HG03196 (cell line): ENCODE measurements at regions not wholly inside any gene's neighbourhood (a gene's known extent, or its start where the extent isn't known, plus 50 kb on each side); places are given as distances from the start of the nearest gene placed in this dataset.

Experiments
- ATAC-seq: cut with Tn5 transposase; IDR thresholded peaks from one replicate; pipeline ENCODE4 v1.9.1; 2021; ENCODE audit not compliant: unreplicated experiment

DNA sequence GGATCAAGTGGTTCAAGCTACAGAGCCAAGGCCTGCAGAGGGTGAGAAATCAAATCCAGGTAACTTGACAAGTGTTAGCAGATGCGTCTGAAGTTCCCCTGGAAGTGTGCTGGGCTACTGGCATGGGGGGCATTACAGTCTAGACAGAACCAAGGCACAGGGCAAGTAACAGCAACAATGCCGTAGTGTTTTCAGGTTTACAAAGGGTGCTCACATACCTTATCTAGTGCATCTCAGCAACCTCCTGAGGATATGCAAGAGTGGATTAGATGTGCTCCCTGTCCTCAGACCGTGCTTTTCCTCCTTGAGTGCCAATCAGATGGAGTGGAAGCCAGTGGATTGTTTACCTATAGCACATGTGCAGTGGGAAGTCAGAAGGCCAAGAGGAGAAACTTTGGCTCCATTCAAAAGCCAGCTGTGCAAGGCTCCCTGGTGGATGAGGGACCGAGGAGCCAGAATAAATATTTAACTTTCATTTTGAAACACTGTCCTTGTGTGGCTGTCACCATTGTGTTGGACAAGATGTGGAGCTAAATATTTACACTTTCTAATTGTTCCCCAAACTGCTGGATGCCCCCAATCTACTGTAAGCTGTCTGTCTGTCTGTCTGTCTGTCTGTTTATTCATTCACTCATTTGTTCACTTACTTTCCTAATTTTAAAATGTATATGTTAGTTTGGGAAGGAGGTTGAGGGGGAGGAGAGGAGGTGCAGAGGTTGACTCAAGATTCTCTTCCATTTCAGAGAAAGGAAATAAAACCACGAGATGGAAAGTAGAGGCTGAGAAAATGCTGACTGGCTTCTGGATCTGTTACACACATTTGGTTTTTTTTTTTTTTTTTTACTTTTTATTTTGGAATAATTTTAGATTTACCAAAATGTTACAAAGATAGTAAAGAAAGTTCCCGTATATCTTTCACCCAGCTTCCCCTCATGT is 184.0 kb upstream of the PARP11 start:
- no peak for ATAC-seq

DNA sequence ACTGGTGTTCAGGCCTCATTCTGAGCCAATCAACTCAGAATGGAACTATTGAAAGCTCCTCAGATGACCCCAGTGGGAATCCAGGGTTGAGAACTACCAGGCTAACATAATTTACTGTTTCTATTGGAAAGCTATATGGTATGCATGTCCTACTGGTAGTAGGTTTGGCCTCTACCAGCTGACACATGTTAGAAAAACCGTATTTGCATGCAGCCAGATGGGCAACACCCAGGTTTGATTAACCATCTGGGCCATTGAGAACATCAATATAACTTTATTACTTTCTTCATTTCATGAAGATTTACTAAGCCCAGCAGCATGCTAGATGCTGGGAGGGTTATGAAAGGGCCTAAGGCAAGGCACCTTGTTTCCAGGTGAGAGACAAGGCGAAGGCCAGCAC is 181.4 kb upstream of the PARP11 start:
- no peak for ATAC-seq

DNA sequence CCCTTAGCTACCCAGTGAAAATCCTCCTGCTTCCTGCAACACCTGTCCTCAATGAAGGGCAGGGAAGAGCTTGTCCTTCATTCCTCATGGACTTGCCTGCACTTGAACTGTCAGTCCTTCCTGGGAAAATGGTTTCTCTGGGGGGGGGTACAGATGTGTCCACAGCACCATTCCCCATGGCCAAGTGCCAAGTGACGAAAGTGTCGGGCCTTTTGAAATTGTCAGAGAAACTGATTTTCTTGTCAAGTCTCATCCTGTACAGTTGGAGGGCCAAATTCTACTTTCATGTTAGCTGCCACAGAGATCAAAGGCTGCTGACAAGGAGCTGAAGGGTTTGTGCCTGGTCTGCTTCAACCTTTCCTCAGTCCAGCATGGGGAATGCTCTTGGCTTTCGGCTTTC is 179.5 kb upstream of the PARP11 start:
- ATAC-seq = no peak

DNA sequence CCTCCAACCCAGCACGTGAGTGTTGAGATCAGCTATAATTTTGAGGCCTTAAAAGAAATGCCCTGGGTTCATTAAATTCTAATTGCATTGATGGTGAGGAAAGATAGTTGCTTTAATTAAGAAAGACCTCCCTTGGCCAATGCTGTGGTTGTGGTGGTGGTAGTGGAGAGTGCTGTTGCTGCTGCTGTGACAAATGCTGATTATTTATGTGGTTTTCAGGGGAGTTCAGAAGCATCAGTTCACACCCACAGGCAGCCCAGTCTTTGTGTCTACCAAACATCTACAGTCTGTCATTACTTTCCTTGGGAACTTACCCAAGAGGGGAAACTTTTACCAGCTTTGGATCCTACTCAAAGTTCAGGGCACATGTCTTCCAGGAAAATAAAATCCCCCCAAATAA is 178.4 kb upstream of the PARP11 start:
- no peak for ATAC-seq

DNA sequence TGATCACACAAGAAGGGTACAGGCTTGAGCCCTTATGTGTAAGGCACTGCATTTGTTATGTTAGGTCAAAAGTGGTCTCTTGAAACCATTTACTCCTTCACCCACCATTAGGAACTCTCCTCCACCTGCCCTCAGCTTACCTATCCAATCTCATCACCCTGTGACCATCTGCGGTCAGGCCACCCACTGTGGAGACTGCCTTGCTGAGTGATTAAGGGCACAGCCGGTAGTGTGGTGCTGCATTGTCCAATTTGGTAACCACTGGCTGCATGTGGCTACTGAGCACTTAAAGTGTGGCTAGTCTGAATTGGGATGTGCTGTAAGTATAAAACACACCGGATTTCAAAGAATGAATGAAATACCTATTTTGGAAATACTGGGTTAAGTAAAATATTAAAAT is 177.1 kb upstream of the PARP11 start:
- no peak for ATAC-seq

DNA sequence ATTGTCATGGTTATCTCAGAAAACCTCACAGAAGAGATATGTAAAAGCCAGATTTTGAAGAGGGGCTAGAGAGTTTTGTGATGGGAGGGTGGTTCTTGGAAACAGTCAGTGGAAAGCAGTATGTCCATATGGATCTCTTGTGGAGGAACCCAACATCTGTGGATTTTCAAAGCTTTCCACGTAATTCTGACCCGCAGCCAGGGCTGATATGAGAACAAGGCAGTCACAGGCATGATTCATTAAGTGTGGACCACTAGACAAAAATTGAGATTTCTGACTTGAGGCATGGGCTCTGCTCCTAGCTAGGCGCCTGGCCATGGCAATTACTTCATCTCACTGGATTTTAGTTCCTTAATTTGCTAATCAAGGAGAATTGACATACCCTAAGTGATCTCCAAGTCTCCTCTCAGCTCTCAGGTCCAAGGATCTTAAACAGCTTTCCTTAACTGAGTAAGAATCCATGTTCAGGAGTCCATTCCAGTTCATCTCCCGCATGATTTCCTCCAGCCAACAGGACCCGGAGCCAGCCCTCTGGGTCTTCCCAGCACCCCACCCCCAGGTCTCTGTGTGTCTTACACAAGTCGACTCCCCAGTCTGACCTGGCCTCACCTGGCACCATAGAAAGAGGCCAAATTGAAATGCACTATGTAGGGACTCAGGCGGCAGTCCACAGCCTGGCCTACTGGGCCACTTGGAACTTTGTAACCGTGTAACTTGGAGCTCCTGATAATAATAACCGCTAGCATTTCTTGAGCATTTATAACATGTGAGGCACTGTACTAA is 176.3 kb upstream of the PARP11 start:
- ATAC-seq = no peak

DNA sequence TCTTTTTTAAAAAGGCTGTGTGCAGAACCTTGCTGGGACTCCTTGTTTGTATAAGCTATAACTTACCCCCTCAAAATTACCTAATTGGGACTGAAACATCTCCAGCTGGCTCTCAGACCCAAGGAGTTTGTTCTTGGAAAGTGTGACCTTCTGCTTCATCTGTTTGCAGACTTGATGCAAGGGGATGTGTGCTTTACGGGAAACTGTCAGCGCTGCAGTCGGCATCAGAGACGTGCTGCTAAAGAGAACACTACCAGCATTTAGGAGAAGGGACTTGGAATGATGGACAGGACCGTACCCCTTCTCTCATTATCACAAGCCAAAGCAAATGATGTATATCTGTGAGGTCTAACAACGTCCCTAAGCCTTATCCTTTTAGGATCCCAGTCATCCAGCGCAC is 174.2 kb upstream of the PARP11 start:
- no peak for ATAC-seq

DNA sequence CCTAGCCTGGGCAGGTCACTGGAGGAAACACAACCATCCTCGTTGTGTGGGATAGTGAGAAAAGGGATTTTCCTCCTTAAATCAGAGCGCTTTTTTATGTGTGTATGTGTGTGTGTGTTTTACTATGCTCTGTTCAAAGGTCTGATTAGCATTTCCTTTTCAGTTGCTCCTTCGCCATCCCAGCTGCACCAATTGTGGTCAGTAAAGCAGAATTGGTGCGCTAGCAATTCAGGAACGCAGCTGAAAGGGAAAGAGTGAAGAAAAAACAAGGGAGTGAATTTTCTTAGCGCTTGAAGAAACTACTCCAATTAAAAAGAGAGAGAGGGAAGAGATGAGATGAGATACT is 173.3 kb upstream of the PARP11 start:
- ATAC-seq = no peak

DNA sequence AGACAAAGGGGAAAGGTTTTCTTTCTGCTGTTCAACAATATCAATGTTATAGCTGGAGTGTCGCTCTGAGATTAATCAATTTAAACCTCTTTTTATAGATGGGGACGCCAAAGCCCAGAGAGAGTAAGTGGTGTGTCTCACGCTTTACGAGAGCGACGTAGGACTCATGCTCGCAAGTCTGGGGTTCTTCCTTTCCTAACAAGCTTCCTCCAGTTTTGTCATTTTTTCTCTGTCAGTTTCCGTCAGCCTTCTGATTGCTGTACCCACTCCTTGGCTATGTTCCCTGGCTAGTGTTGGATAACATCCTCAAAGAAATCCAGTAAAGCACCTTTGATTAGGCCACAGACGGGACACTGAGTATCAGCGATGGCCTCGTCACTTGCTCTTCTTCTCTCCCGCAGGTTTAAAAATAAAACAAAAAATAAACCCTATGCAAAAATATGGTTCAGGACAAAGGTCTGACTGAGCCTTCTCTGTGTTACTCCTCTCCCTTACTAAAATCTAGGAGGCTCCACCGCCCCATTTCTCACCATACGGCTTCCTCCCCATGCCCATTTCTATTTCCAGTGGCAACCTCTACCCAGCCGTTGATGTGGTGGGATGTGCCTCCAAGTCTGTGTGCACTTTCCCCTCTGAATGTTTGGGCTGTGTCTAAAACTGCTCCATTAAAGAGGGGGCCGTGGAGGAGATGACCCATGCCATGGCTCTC is 172.7 kb upstream of the PARP11 start:
- no peak for ATAC-seq

DNA sequence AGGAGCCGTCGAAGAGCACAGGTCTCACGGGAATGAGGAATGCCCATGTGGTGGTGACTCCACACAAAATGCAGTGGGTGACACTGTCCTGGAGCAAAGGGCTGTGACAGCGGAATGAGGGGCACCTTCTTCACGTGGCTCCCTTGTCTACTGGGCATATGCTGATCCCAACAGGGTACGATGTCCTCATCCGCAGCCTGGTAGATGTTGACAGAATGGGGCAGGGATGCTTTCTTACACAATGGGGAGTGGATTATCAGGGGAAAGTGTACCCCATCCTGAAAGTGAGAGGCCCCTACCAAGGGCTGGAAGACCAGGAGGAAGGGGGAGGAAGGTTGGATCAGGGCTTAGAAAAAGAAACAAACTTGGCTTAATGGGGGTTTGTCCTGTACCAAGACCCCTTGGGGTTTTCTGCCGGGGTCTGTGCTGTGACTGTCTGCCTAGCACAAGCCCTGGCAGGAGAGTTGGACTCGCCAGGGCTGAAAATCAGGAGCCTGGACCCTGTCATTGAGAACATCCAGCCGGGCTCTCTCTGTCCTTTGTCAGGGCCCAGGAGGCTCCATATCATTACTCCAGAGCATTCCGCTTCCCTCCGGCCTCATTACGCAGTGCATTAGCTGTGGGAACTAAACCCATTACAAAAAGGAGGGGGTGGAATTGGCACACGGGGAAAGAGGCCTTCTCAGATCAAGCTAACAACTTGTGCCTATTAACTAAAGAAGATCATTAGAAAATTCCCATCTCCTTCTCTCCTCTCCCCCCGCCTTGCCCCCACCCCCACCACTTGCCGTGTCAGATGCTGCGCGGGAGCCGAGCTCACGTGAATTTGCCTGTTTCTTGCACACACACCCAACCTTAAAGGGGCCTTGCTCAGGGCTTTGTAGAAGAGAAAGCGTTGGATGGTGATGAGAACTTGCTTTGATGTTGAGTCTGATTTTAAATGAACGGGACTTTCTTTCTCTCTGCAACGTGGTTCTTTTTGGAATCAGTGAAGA is 171.8 kb upstream of the PARP11 start:
- ATAC-seq = no peak

DNA sequence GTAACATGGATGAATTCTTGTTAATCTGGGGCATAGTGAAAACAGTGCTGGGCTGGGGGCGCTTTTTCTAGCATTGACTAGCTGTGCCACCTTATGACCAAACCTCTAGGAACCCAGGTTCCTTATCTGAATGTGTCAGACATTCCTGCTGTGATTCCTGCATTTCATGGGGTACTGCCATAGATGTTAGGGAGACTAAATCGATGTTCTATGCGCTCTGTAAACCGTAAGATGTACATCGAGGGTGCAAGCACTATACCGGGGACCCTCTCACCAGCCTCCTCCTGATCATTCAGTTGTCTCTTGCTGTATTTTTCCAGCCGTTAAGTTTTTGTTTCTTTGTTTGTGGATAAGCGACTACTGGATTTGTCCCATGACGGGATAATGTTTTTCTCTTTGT is 170.9 kb upstream of the PARP11 start:
- no peak for ATAC-seq

DNA sequence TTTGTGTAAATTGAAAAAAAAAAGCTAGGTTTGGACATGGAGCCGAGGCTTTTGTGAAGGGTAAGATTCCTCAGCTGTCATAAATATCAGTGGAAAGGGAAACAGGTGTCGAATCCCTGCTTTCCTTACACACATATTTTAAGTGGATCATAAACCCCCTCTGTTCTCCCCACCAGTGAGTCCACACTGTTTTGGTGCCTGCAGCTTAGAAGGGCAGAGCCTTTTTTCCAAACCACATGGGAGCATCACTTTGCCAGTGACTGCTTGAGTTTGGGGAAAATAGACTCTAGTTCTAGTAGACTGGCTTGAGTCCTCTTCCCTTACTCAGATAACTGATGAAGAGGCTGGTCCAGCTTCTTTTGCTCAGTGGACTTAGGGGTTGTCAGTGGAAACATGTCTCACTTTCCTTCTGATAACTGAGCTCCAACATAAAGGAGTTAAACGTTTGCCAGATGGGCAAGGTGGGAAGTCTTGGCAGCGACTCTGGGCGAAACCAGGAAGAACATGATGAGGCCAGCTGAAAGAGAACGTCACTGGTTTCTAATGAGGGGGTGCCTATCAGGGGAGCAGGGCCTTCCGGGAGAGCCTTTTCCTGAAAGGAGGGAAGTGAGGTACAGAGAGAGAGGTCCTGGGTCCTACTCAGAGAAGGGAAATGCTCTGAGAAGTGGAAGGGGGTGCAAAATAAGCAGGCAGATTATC is 168.1 kb upstream of the PARP11 start:
- ATAC-seq = no peak

DNA sequence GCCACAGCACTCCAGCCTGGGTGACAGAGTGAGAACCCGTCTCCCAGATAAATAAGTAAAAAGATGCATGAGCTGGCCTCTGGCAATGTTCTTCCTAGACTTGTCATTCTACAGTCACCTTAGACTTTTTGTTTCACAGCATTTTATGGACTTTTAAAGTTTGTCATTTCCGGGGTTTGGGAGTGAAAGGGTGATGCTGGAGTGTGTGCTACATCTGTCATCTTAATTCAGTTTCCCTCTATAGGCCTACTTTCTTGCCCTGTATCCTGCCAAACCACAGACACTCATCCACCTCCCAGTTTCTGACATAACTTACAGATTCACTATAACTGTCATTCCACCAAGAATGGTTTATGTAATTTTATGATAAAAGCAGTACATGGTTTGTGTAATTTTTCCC is 166.7 kb upstream of the PARP11 start:
- ATAC-seq = no peak

DNA sequence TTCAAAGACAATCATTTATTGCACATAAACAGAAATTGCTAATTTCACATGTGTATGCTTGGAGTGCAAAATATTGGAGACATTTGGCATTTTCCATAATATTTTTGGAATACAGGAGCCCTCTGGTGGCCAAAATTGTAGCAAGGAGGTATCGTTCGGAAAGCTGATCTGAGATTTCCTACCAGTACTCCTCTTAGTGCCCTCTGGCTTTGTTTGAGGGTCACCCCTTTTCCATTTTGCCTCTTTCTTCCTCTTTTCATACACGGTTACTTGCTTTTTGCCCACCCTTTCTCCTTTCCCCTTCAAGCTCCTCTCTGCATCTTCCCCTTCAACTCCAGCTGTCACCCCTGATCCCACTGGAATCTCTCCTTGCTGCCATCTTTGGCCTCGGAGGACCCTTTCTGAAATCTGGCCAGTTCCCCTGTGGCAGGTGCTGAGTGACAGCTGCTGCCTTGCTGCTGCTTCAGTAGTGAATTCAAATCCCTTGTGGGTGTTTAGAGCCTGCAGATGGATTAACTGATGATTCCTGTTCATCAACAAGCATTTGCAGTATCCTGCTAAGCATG is 164.6 kb upstream of the PARP11 start:
- no peak for ATAC-seq

DNA sequence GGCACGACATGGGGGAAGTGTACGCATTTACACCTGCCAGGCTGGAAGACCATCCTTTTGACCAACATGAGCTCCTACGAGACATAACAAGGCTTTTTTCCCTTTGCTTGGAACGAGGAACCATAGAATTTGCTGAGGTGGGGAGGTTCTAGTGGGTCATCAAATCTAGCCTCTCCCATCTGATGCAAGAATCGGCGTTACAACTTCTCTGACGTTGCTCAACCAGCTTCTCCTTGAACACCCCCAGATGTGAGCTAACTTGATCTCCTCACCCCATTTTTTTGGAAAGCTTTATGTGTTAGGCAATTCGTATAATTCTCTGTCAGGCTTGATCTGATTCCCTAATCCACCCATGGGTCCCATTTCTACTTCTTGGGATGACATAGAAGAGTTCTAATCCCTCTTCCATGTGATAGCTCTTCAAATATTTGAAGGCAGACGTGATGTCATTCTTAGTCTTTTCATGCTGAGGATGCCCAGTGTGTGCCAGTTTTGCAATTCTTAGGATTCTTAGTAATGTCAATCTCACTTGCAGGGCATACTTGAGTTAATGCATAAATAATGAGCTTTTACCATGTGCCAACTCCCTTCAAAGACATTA is 163.6 kb upstream of the PARP11 start:
- ATAC-seq = no peak

DNA sequence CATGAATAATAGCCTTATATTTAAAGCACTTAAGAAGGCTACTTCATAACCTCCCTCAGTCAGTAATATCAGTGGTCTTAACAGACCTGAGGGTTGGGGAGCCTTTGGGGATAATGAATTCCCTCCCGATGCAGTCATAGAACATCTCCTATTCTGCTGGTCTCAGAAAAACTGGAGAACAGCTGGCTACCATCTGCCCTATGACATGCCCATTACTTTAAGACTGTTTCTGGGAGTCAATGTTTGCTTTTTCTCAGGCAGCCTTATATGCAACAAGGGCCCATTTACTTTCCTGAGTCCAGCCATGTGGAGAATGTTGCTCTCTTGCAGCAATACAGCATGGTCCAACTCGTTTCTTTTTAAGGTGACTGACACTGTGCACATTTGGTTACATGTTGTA is 161.7 kb upstream of the PARP11 start:
- ATAC-seq = no peak

DNA sequence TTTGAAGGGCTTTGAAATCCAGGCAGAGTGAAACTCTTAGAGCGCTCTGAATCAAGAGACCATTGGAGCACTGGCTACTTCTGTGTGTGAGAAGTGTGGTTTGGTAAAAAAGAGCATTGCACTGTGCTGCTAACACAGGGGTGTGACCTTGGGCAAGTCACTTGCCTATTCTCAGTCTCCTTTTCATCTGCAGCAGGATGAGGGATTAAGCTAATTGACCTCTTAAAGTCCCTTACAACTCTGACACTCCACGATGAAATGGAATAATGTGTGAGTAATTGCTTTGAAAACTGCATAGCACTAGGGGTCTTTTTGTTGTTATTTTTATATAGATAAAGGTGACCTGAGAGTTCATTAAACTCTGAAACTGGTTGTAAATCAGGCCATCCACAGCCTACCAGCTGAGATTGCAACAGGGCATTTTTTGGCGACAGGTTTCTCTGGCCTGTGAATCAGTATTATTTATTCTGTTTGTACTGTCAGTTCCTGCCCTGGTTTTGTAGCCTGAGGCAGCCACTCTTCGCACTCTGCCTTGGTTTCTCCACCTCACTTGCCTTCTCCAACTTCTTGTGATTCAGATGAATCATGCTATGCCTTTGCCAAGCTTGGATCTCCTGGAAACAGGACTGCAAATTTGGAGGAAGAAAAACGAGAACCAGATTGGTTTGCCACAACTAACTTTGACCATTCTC is 159.9 kb upstream of the PARP11 start:
- ATAC-seq = no peak

DNA sequence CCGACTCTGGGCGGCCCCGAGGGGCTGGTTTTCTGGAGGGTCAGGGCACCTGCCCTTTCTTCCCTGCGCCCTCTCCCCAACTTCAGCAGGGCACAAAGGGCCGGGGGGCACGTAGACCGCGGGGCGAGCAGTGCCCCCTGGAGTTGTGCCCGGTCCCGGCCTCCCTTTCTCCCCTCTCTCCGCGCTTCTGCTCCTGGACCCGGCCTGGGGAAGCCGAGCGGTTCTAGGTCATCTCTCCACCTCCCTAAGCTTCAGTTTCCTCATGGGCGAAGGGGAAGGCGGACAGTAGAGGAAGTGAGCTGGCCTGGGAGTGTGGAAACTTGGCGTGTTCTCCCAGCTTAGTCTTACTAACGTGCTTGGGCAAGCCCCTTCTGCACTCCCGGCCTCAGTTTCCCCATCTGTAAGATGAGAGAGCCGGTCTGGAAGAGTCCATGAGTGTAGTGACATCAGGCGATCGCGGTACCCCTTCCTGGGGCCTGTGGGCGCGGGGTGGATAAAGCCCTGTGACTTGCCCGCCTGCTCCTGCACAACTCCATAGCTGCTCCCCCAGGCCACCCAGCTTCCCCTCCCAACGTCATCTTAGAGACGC is 158.6 kb upstream of the PARP11 start:
- no peak for ATAC-seq
